Ovary (tissue), 3 donors: ENCODE measurements at regions not wholly inside any gene's neighbourhood (a gene's known extent, or its start where the extent isn't known, plus 50 kb on each side); places are given as distances from the start of the nearest gene placed in this dataset.

Experiments used
- CTCF ChIP-seq, 3 donors: fragments of 450-650 bp in 2 of 3; fragments of 200-600 bp in 1 of 3; IDR thresholded peaks; one replicate each; pipeline versions ENCODE4 v1.5.1 to v1.8.0; 2016 to 2022; ENCODE audit warnings: antibody characterized with exemption in 3 of 3, mild to moderate bottlenecking in 1 of 3
- POLR2A ChIP-seq: fragments of 450-650 bp; IDR thresholded peaks from one replicate; pipeline ENCODE4 v1.6.1; 2017; ENCODE audit warnings: antibody characterized with exemption, mild to moderate bottlenecking, moderate library complexity
- donor health status: DM: no; HTN: no; CAD: no.

GRCh38 chr15:59830873-59831272 is 141.8 kb upstream of the BNIP2 start:
- TF ChIP-seq CTCF (IDR thresholded peaks at IDR 0.05) (no peak), POLR2A (no peak)
